K562 (cell line): ENCODE measurements at regions not wholly inside any gene's neighbourhood (a gene's known extent, or its start where the extent isn't known, plus 50 kb on each side); places are given as distances from the start of the nearest gene placed in this dataset.
A peak's percentile ranks its signal among the peaks of the same experiment; 100 is the strongest.

Experiments used
- ATAC-seq: fragments of 200-7000 bp; cut with Tn5 transposase; 3 replicates; pipeline ENCODE4 v1.9.1; 2020; ENCODE audit warnings: moderate library complexity
- BruUV-seq: library from RNA; stranded (reverse); fragments of 400-500 nt; replicated peaks from 2 replicates; lab custom pipeline; 2021; lab: Mats Ljungman, UMichigan
- CTCF ChIA-PET: fragments of 300-600 bp; formaldehyde crosslinking; extraction: SDS; loops from one replicate; lab custom pipeline; 2021; ENCODE audit warnings: low intra/inter-chr PET ratio; lab: Yijun Ruan, JAX
- POLR2A ChIA-PET: fragments of 300-600, 350-650 bp; sonication (Branson Sonifier 250); formaldehyde crosslinking; extraction: SDS; loops from one replicate; lab custom pipeline; 2021; ENCODE audit warnings: antibody characterized with exemption, inconsistent platforms; lab: Yijun Ruan, JAX
- DNase-seq, 4 experiments: peaks; one replicate each; pipeline versions ENCODE4 v3.0.0 to v3.0.0-alpha.2; 2011 to 2018; ENCODE audit warnings: low spot score in 3 of 4, mixed read lengths in 3 of 4; ENCODE audit errors: extremely low read depth in 1 of 4
- FAIRE-seq: peaks from 2 replicates; lab custom pipeline; 2011; peaks lifted over from hg19 to GRCh38; lab: Jason Lieb, UNC
- H2AFZ ChIP-seq: 2 replicates; pipeline ENCODE4 v1.6.0; 2011; ENCODE audit warnings: low read depth, low read length, control low read depth, inconsistent platforms
- H3K27ac ChIP-seq: fragments of 200-600 bp; 3 replicates; pipeline ENCODE4 v1.8.0; 2011; ENCODE audit warnings: low read depth, mild to moderate bottlenecking, control low read depth, inconsistent platforms, low read length, moderate library complexity, mixed read lengths; ENCODE audit errors: extremely low read depth
- H3K27me3 ChIP-seq, 2 experiments: fragments of 300-600 bp in 1 of 2; 2 replicates in 1 of 2; 3 replicates in 1 of 2; pipeline versions ENCODE4 v1.6.0 to v1.8.0; 2011; ENCODE audit warnings: inconsistent platforms in 2 of 2, low read length in 2 of 2, mild to moderate bottlenecking in 1 of 2, mixed read lengths in 1 of 2, moderate library complexity in 1 of 2; ENCODE audit not compliant: control insufficient read depth in 2 of 2, insufficient read depth in 2 of 2
- H3K36me3 ChIP-seq: fragments of 300-600 bp; 3 replicates; pipeline ENCODE4 v1.8.0; 2011; ENCODE audit warnings: mild to moderate bottlenecking, low read length, inconsistent platforms; ENCODE audit not compliant: control insufficient read depth, insufficient read depth
- H3K4me1 ChIP-seq, 2 experiments: fragments of 200-600 bp in 1 of 2; replicated peaks in 1 of 2; 2 replicates in 1 of 2; 3 replicates in 1 of 2; pipeline versions ENCODE4 v1.5.1 to v1.8.0; 2011; ENCODE audit warnings: inconsistent platforms in 2 of 2, low read length in 2 of 2, mild to moderate bottlenecking in 1 of 2, mixed read lengths in 1 of 2, moderate library complexity in 1 of 2; ENCODE audit not compliant: control insufficient read depth in 2 of 2, insufficient read depth in 2 of 2
- H3K4me2 ChIP-seq: 2 replicates; pipeline ENCODE4 v1.6.1; 2011; ENCODE audit warnings: low read length, control low read depth, inconsistent platforms, mixed read lengths; ENCODE audit not compliant: insufficient read depth
- H3K4me3 ChIP-seq: fragments of 200-600 bp; sonication (generic), shearing (Covaris generic); 2 replicates; pipeline ENCODE4 v1.5.1; 2016; ENCODE audit warnings: control low read depth, inconsistent platforms
- H3K79me2 ChIP-seq: fragments of 200-600 bp; 3 replicates; pipeline ENCODE4 v1.8.0; 2011; ENCODE audit warnings: low read length, inconsistent platforms; ENCODE audit not compliant: control insufficient read depth, insufficient read depth
- H3K9ac ChIP-seq, 2 experiments: 2 replicates each; pipeline versions ENCODE4 v1.6.0 to v1.6.1; 2011; ENCODE audit warnings: low read depth in 2 of 2, low read length in 2 of 2, control low read depth in 1 of 2, inconsistent platforms in 1 of 2, mild to moderate bottlenecking in 1 of 2, mixed read lengths in 1 of 2; ENCODE audit not compliant: insufficient read depth in 1 of 2
- H3K9me1 ChIP-seq: one replicate; pipeline ENCODE4 v1.6.0; 2011; ENCODE audit warnings: inconsistent platforms, mild to moderate bottlenecking, low read length, moderate library complexity; ENCODE audit not compliant: control insufficient read depth, insufficient read depth
- H3K9me3 ChIP-seq: replicated peaks from 2 replicates; pipeline ENCODE4 v1.5.1; 2011; ENCODE audit warnings: low read depth, low read length, inconsistent platforms; ENCODE audit not compliant: control insufficient read depth, insufficient read depth
- H4K20me1 ChIP-seq: replicated peaks from 2 replicates; pipeline ENCODE4 v1.6.1; 2011; ENCODE audit warnings: low read length, inconsistent platforms, mixed read lengths; ENCODE audit not compliant: control insufficient read depth, insufficient read depth
- C11orf30 ChIP-seq: fragments of 450-650 bp; IDR thresholded peaks from 2 replicates; pipeline ENCODE4 v1.6.1; 2016; ENCODE audit warnings: low read depth, mild to moderate bottlenecking
- MAFG ChIP-seq: fragments of 450-650 bp; conservative IDR thresholded peaks from 2 replicates; pipeline ENCODE4 v1.6.1; 2016; ENCODE audit warnings: missing genetic modification characterization, missing compliant biosample characterization
- MED1 ChIP-seq: sonication (generic); formaldehyde crosslinking; IDR thresholded peaks from 2 replicates; pipeline ENCODE4 v1.8.1; 2023; ENCODE audit warnings: missing genetic modification reagents, borderline replicate concordance
- ZNF316 ChIP-seq: fragments of 450-650 bp; IDR thresholded peaks from 2 replicates; pipeline ENCODE4 v1.6.1; 2016
- WGBS: fragments of 100-300 bp; shearing (Covaris generic); methylation state at CpG from one replicate; pipeline ENCODE4 v1.1.6; 2016; ENCODE audit warnings: low coverage, mixed read lengths; ENCODE audit not compliant: insufficient coverage; ENCODE audit errors: missing lambda C conversion rate; 5-methylcytosine and 5-hydroxymethylcytosine counted together
- in situ Hi-C: fragments of 300-500 bp; cut with MboI; formaldehyde crosslinking; loops from 4 replicates; pipeline ENCODE4 v1.15.0; 2018; ENCODE audit warnings: inconsistent platforms, mixed read lengths
- intact Hi-C: fragments of 100-400 bp; cut with micrococcal nuclease; formaldehyde crosslinking; loops from 2 replicates; pipeline ENCODE4 v1.14.2; 2022
- TF ChIP-seq, protein P1 (sequence below), 2 experiments: fragments of 450-650 bp; IDR thresholded peaks; 2 replicates each; pipeline ENCODE4 v1.6.1; 2018; ENCODE audit warnings: mild to moderate bottlenecking in 2 of 2, low read depth in 1 of 2; ENCODE audit not compliant: partially characterized antibody in 2 of 2
- TF ChIP-seq, protein P2 (sequence below): IDR thresholded peaks from 2 replicates; pipeline ENCODE4 v1.6.1; 2011; ENCODE audit warnings: borderline replicate concordance, low read depth, mild to moderate bottlenecking, moderate library complexity, low read length; ENCODE audit not compliant: insufficient read depth, poor library complexity, severe bottlenecking

GRCh38 chr13:111847964-111848363 is 219.0 kb upstream of the SOX1 start:
- ChIA-PET POLR2A (interaction anchor here (0.6 kb wide), 1 partner anchor 867 kb away, joined by 4 read pairs; no protein-coding TSS in a partner anchor), CTCF (no interaction called here)
- H2AFZ ChIP-seq = no peak overlapping the region
- no peak overlapping the region for H3K9ac ChIP-seq
- no peak overlapping the region for H3K4me2 ChIP-seq
- H3K79me2 ChIP-seq = no peaks in the 10 kb centered on the region
- H3K27me3 ChIP-seq = peaks cover 0 to 14% of the 10 kb centered on the region in 2 experiments; a peak in 1 of 5 replicates
- DNase-seq (no peak), FAIRE-seq (no peak), ATAC-seq (no peak)
- H3K36me3 ChIP-seq = no peaks in the 10 kb centered on the region
- H4K20me1 ChIP-seq = no peaks in the 10 kb centered on the region
- no peak overlapping the region for H3K27ac ChIP-seq
- no TSS peak for BruUV-seq
- no peaks in the 10 kb centered on the region for H3K9me3 ChIP-seq
- 4% methylated on average over 3 of the region's 3 CpGs for WGBS
- no peaks in the 10 kb centered on the region for H3K9me1 ChIP-seq
- no peaks in the 10 kb centered on the region for H3K4me1 ChIP-seq
- intact Hi-C loops (no loop called here), in situ Hi-C loops (no loop called here)
- TF ChIP-seq C11orf30 (peak; percentile 29; the same call in 1 of the 2 replicates), MED1 (CRISPR knock-in tag) (no peak), ZNF316 (peak; percentile 62), MAFG (tag) (0 out of 2 replicates have a peak, but pooled peaks have one; percentile 20)
- TF ChIP-seq, protein P1, sequence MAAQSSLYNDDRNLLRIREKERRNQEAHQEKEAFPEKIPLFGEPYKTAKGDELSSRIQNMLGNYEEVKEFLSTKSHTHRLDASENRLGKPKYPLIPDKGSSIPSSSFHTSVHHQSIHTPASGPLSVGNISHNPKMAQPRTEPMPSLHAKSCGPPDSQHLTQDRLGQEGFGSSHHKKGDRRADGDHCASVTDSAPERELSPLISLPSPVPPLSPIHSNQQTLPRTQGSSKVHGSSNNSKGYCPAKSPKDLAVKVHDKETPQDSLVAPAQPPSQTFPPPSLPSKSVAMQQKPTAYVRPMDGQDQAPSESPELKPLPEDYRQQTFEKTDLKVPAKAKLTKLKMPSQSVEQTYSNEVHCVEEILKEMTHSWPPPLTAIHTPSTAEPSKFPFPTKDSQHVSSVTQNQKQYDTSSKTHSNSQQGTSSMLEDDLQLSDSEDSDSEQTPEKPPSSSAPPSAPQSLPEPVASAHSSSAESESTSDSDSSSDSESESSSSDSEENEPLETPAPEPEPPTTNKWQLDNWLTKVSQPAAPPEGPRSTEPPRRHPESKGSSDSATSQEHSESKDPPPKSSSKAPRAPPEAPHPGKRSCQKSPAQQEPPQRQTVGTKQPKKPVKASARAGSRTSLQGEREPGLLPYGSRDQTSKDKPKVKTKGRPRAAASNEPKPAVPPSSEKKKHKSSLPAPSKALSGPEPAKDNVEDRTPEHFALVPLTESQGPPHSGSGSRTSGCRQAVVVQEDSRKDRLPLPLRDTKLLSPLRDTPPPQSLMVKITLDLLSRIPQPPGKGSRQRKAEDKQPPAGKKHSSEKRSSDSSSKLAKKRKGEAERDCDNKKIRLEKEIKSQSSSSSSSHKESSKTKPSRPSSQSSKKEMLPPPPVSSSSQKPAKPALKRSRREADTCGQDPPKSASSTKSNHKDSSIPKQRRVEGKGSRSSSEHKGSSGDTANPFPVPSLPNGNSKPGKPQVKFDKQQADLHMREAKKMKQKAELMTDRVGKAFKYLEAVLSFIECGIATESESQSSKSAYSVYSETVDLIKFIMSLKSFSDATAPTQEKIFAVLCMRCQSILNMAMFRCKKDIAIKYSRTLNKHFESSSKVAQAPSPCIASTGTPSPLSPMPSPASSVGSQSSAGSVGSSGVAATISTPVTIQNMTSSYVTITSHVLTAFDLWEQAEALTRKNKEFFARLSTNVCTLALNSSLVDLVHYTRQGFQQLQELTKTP (IDR thresholded peaks at IDR 0.05; ENCODE audit: low read depth in 1 of 2, partially characterized antibody in 2 of 2) = no peak
- TF ChIP-seq, protein P2, sequence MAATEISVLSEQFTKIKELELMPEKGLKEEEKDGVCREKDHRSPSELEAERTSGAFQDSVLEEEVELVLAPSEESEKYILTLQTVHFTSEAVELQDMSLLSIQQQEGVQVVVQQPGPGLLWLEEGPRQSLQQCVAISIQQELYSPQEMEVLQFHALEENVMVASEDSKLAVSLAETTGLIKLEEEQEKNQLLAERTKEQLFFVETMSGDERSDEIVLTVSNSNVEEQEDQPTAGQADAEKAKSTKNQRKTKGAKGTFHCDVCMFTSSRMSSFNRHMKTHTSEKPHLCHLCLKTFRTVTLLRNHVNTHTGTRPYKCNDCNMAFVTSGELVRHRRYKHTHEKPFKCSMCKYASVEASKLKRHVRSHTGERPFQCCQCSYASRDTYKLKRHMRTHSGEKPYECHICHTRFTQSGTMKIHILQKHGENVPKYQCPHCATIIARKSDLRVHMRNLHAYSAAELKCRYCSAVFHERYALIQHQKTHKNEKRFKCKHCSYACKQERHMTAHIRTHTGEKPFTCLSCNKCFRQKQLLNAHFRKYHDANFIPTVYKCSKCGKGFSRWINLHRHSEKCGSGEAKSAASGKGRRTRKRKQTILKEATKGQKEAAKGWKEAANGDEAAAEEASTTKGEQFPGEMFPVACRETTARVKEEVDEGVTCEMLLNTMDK = no peak
- TF ChIP-seq, all 486 proteins: peak for 3
- no peak overlapping the region for H3K4me3 ChIP-seq
